GM23338 (cell line): ENCODE measurements at regions not wholly inside any gene's neighbourhood (a gene's known extent, or its start where the extent isn't known, plus 50 kb on each side); places are given as distances from the start of the nearest gene placed in this dataset.

ENCODE experiments used
- ATAC-seq: fragments of 200-7000 bp; cut with Tn5 transposase; 3 replicates; pipeline ENCODE4 v1.9.1; 2020
- DNase-seq: peaks from one replicate; pipeline ENCODE4 v3.0.0-alpha.2; 2015; ENCODE audit warnings: low spot score
- H2AFZ ChIP-seq: fragments of 200-600 bp; sonication (generic); 2 replicates; pipeline ENCODE4 v1.8.0; 2016; ENCODE audit warnings: antibody characterized with exemption, mild to moderate bottlenecking, moderate library complexity
- H3F3A ChIP-seq: fragments of 200-600 bp; sonication (generic); replicated peaks from 2 replicates; pipeline ENCODE4 v1.8.0; 2017; ENCODE audit warnings: antibody characterized with exemption, mixed run types, low read depth
- H3K27ac ChIP-seq: fragments of 200-600 bp; sonication (generic); 2 replicates; pipeline ENCODE4 v1.6.1; 2016; ENCODE audit warnings: low read depth
- H3K27me3 ChIP-seq: fragments of 200-600 bp; sonication (generic); 2 replicates; pipeline ENCODE4 v1.8.0; 2016; ENCODE audit warnings: mild to moderate bottlenecking, mixed run types, moderate library complexity; ENCODE audit not compliant: insufficient read depth
- H3K36me3 ChIP-seq: fragments of 200-600 bp; sonication (generic); 2 replicates; pipeline ENCODE4 v1.8.0; 2016; ENCODE audit warnings: mild to moderate bottlenecking; ENCODE audit not compliant: insufficient read depth
- H3K4me1 ChIP-seq: fragments of 200-600 bp; sonication (generic); 2 replicates; pipeline ENCODE4 v1.8.0; 2016; ENCODE audit warnings: mild to moderate bottlenecking, moderate library complexity; ENCODE audit not compliant: insufficient read depth
- H3K4me2 ChIP-seq: fragments of 200-600 bp; sonication (generic); 2 replicates; pipeline ENCODE4 v1.7.1; 2017; ENCODE audit warnings: mixed run types
- H3K4me3 ChIP-seq: fragments of 200-600 bp; sonication (generic); 2 replicates; pipeline ENCODE4 v1.6.1; 2016; ENCODE audit warnings: mixed run types
- H3K79me2 ChIP-seq: fragments of 200-600 bp; sonication (generic); replicated peaks from 2 replicates; pipeline ENCODE4 v1.8.0; 2017; ENCODE audit warnings: mild to moderate bottlenecking; ENCODE audit not compliant: insufficient read depth
- H3K9me2 ChIP-seq: fragments of 200-600 bp; sonication (generic); 2 replicates; pipeline ENCODE4 v1.8.0; 2017; ENCODE audit not compliant: insufficient read depth
- H4K20me1 ChIP-seq: fragments of 200-600 bp; sonication (generic); replicated peaks from 2 replicates; pipeline ENCODE4 v1.8.0; 2017; ENCODE audit warnings: mild to moderate bottlenecking; ENCODE audit not compliant: insufficient read depth
- H3K27ac Mint-ChIP-seq: 2 replicates; pipeline ENCODE4 v1.8.0; 2020; ENCODE audit warnings: inconsistent platforms, mild to moderate bottlenecking, moderate library complexity, mixed read lengths
- H3K27me3 Mint-ChIP-seq: 3 replicates; pipeline ENCODE4 v1.8.0; 2022; ENCODE audit warnings: low read depth, mild to moderate bottlenecking, moderate library complexity, mixed read lengths, inconsistent platforms; ENCODE audit not compliant: insufficient read depth, poor library complexity
- H3K36me3 Mint-ChIP-seq: 3 replicates; pipeline ENCODE4 v1.8.0; 2021; ENCODE audit warnings: low read depth, mild to moderate bottlenecking, inconsistent platforms, moderate library complexity, mixed read lengths
- H3K4me1 Mint-ChIP-seq: 3 replicates; pipeline ENCODE4 v1.8.0; 2020; ENCODE audit warnings: mild to moderate bottlenecking, inconsistent platforms, mixed read lengths
- H3K4me3 Mint-ChIP-seq: 3 replicates; pipeline ENCODE4 v1.8.0; 2021; ENCODE audit warnings: moderate library complexity, mild to moderate bottlenecking, inconsistent platforms, mixed read lengths
- H3K9me3 Mint-ChIP-seq: 3 replicates; pipeline ENCODE4 v1.8.0; 2020; ENCODE audit warnings: moderate library complexity, mild to moderate bottlenecking, inconsistent platforms, mixed read lengths
- CREB1 ChIP-seq: fragments of 250-450 bp; sonication (Bioruptor Pico); IDR thresholded peaks from 2 replicates; pipeline ENCODE4 v1.5.0; 2020; ENCODE audit warnings: low read depth, mild to moderate bottlenecking, moderate library complexity
- JUNB ChIP-seq: IDR thresholded peaks from one replicate; pipeline ENCODE4 v1.6.1; 2016; ENCODE audit warnings: antibody characterized with exemption; ENCODE audit not compliant: unreplicated experiment
- NANOG ChIP-seq: IDR thresholded peaks from 2 replicates; pipeline ENCODE4 v1.6.1; 2016; ENCODE audit warnings: antibody characterized with exemption, borderline replicate concordance
- POLR2AphosphoS5 ChIP-seq: IDR thresholded peaks from 2 replicates; pipeline ENCODE4 v1.6.1; 2016; ENCODE audit warnings: antibody characterized with exemption, low read depth
- ZNF331 ChIP-seq: fragments of 250-450 bp; sonication (Bioruptor Pico); IDR thresholded peaks from 2 replicates; pipeline ENCODE4 v1.5.0; 2020; ENCODE audit warnings: low read depth, mild to moderate bottlenecking, moderate library complexity
- TF ChIP-seq, protein P1 (sequence below): IDR thresholded peaks from 2 replicates; pipeline ENCODE4 v1.6.1; 2016; ENCODE audit warnings: antibody characterized with exemption
- TF ChIP-seq, protein P2 (sequence below): fragments of 250-450 bp; sonication (Bioruptor Pico); IDR thresholded peaks from 2 replicates; pipeline ENCODE4 v1.5.0; 2020; ENCODE audit warnings: mild to moderate bottlenecking, moderate library complexity
- TF ChIP-seq, protein P3 (sequence below), 2 experiments: fragments of 200-600 bp in 1 of 2; sonication (generic) in 1 of 2; conservative IDR thresholded peaks; 2 replicates each; pipeline versions ENCODE4 v1.5.1 to v1.6.1; 2016 to 2017; ENCODE audit warnings: antibody characterized with exemption in 2 of 2, low read depth in 2 of 2, mild to moderate bottlenecking in 2 of 2, moderate library complexity in 1 of 2

DNA sequence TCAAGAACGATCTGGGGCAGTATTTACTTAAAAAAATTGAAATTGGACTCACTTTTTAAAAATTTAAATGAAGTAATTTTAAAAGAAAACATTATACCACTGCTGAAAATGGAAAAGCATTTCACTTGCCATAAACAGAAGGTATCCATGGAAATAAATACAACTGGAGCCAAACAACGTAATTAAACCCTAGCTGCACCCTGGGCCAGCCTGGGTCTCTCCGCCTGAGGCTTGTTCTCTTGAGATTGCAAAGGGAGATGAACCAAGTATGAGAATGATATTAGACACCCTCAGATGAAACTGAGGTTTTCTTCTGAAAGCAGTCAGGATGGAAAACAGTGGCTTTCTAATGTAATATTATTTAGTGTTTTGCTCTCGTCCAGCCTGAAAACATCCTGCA, 264.4 kb downstream of the KCNE4 start:
- no peak overlapping the region for H3K27ac Mint-ChIP-seq
- no peaks in the 10 kb centered on the region for H4K20me1 ChIP-seq

More for the DNA sequence above, 264.4 kb downstream of the KCNE4 start:
- DNase-seq (no peak), ATAC-seq (no peak)
- Mint-ChIP-seq H3K9me3 (no peaks in the 10 kb centered on the region; the same call in 2 of the 3 replicates), H3K36me3 (no peaks in the 10 kb centered on the region), H3K27me3 (peaks cover 2% of the 10 kb centered on the region), H3K4me3 (no peak overlapping the region), H3K4me1 (no peaks in the 10 kb centered on the region)
- H3K36me3 ChIP-seq, result no peaks in the 10 kb centered on the region
- TF ChIP-seq, protein P1, sequence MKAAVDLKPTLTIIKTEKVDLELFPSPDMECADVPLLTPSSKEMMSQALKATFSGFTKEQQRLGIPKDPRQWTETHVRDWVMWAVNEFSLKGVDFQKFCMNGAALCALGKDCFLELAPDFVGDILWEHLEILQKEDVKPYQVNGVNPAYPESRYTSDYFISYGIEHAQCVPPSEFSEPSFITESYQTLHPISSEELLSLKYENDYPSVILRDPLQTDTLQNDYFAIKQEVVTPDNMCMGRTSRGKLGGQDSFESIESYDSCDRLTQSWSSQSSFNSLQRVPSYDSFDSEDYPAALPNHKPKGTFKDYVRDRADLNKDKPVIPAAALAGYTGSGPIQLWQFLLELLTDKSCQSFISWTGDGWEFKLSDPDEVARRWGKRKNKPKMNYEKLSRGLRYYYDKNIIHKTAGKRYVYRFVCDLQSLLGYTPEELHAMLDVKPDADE, result no peak
- TF ChIP-seq, protein P2, sequence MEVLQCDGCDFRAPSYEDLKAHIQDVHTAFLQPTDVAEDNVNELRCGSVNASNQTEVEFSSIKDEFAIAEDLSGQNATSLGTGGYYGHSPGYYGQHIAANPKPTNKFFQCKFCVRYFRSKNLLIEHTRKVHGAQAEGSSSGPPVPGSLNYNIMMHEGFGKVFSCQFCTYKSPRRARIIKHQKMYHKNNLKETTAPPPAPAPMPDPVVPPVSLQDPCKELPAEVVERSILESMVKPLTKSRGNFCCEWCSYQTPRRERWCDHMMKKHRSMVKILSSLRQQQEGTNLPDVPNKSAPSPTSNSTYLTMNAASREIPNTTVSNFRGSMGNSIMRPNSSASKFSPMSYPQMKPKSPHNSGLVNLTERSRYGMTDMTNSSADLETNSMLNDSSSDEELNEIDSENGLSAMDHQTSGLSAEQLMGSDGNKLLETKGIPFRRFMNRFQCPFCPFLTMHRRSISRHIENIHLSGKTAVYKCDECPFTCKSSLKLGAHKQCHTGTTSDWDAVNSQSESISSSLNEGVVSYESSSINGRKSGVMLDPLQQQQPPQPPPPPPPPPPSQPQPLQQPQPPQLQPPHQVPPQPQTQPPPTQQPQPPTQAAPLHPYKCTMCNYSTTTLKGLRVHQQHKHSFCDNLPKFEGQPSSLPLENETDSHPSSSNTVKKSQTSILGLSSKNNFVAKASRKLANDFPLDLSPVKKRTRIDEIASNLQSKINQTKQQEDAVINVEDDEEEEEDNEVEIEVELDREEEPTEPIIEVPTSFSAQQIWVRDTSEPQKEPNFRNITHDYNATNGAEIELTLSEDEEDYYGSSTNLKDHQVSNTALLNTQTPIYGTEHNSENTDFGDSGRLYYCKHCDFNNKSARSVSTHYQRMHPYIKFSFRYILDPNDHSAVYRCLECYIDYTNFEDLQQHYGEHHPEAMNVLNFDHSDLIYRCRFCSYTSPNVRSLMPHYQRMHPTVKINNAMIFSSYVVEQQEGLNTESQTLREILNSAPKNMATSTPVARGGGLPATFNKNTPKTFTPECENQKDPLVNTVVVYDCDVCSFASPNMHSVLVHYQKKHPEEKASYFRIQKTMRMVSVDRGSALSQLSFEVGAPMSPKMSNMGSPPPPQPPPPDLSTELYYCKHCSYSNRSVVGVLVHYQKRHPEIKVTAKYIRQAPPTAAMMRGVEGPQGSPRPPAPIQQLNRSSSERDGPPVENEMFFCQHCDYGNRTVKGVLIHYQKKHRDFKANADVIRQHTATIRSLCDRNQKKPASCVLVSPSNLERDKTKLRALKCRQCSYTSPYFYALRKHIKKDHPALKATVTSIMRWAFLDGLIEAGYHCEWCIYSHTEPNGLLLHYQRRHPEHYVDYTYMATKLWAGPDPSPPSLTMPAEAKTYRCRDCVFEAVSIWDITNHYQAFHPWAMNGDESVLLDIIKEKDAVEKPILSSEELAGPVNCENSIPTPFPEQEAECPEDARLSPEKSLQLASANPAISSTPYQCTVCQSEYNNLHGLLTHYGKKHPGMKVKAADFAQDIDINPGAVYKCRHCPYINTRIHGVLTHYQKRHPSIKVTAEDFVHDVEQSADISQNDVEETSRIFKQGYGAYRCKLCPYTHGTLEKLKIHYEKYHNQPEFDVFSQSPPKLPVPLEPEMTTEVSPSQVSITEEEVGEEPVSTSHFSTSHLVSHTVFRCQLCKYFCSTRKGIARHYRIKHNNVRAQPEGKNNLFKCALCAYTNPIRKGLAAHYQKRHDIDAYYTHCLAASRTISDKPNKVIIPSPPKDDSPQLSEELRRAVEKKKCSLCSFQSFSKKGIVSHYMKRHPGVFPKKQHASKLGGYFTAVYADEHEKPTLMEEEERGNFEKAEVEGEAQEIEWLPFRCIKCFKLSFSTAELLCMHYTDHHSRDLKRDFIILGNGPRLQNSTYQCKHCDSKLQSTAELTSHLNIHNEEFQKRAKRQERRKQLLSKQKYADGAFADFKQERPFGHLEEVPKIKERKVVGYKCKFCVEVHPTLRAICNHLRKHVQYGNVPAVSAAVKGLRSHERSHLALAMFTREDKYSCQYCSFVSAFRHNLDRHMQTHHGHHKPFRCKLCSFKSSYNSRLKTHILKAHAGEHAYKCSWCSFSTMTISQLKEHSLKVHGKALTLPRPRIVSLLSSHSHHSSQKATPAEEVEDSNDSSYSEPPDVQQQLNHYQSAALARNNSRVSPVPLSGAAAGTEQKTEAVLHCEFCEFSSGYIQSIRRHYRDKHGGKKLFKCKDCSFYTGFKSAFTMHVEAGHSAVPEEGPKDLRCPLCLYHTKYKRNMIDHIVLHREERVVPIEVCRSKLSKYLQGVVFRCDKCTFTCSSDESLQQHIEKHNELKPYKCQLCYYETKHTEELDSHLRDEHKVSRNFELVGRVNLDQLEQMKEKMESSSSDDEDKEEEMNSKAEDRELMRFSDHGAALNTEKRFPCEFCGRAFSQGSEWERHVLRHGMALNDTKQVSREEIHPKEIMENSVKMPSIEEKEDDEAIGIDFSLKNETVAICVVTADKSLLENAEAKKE, result no peak
- TF ChIP-seq JUNB, result no peak
- TF ChIP-seq, protein P3, sequence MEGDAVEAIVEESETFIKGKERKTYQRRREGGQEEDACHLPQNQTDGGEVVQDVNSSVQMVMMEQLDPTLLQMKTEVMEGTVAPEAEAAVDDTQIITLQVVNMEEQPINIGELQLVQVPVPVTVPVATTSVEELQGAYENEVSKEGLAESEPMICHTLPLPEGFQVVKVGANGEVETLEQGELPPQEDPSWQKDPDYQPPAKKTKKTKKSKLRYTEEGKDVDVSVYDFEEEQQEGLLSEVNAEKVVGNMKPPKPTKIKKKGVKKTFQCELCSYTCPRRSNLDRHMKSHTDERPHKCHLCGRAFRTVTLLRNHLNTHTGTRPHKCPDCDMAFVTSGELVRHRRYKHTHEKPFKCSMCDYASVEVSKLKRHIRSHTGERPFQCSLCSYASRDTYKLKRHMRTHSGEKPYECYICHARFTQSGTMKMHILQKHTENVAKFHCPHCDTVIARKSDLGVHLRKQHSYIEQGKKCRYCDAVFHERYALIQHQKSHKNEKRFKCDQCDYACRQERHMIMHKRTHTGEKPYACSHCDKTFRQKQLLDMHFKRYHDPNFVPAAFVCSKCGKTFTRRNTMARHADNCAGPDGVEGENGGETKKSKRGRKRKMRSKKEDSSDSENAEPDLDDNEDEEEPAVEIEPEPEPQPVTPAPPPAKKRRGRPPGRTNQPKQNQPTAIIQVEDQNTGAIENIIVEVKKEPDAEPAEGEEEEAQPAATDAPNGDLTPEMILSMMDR (conservative IDR thresholded peaks at IDR 0.05; ENCODE audit: low read depth in 2 of 2), result no peak
- TF ChIP-seq ZNF331 (CRISPR knock-in tag), result no peak
- no peak for TF ChIP-seq CREB1
- TF ChIP-seq POLR2AphosphoS5, result no peak
- TF ChIP-seq NANOG, result no peak
- H3K9me2 ChIP-seq, result 0 out of 2 replicates have a peak, but pooled peaks cover 5% of the 10 kb centered on the region
- no peaks in the 10 kb centered on the region for H3K4me1 ChIP-seq
- H3F3A ChIP-seq, result no peaks in the 10 kb centered on the region
- H3K79me2 ChIP-seq, result no peaks in the 10 kb centered on the region
- H2AFZ ChIP-seq, result no peak overlapping the region
- H3K4me3 ChIP-seq, result no peak overlapping the region
- H3K27ac ChIP-seq, result no peak overlapping the region
- H3K27me3 ChIP-seq, result no peaks in the 10 kb centered on the region
- H3K4me2 ChIP-seq, result no peak overlapping the region
